Kidney (tissue), 13 donors: ENCODE measurements at regions not wholly inside any gene's neighbourhood (a gene's known extent, or its start where the extent isn't known, plus 50 kb on each side); places are given as distances from the start of the nearest gene placed in this dataset.

Source experiments
- DNase-seq, 5 donors: peaks; one replicate each; pipeline ENCODE4 v3.0.0-alpha.2; 2013 to 2020
- FAIRE-seq: peaks from 2 replicates; lab custom pipeline; 2012; peaks lifted over from hg19 to GRCh38; lab: Jason Lieb, UNC
- H3K27ac ChIP-seq, 2 donors: one replicate each; pipeline ENCODE4 v1.7.0; 2013; ENCODE audit warnings: low read depth in 2 of 2, low read length in 2 of 2, inconsistent platforms in 1 of 2
- H3K27me3 ChIP-seq: one replicate; pipeline ENCODE4 v1.7.1; 2013; ENCODE audit warnings: low read length, inconsistent platforms; ENCODE audit not compliant: control insufficient read depth, insufficient read depth
- H3K36me3 ChIP-seq, 3 donors: one replicate each; pipeline versions ENCODE4 v1.7.0 to v1.7.1; 2013; ENCODE audit warnings: low read length in 3 of 3, control low read depth in 1 of 3, inconsistent platforms in 1 of 3; ENCODE audit not compliant: insufficient read depth in 3 of 3, control insufficient read depth in 2 of 3
- H3K4me1 ChIP-seq, 3 donors: one replicate each; pipeline versions ENCODE4 v1.7.0 to v1.7.1; 2013; ENCODE audit warnings: low read length in 3 of 3, inconsistent platforms in 1 of 3, low read depth in 1 of 3; ENCODE audit not compliant: control insufficient read depth in 2 of 3, insufficient read depth in 2 of 3
- H3K4me3 ChIP-seq, 3 donors: one replicate each; pipeline versions ENCODE4 v1.7.0 to v1.8.1; 2013; ENCODE audit warnings: low read length in 3 of 3, control low read depth in 1 of 3, inconsistent platforms in 1 of 3
- H3K9ac ChIP-seq, 3 donors: one replicate each; pipeline versions ENCODE4 v1.7.0 to v1.7.1; 2013; ENCODE audit warnings: low read length in 3 of 3, control low read depth in 1 of 3, inconsistent platforms in 1 of 3
- H3K9me3 ChIP-seq, 3 donors: one replicate each; pipeline versions ENCODE4 v1.7.0 to v1.7.1; 2013; ENCODE audit warnings: low read length in 3 of 3, control low read depth in 1 of 3, inconsistent platforms in 1 of 3; ENCODE audit not compliant: control insufficient read depth in 2 of 3, insufficient read depth in 1 of 3
- CTCF ChIP-seq: IDR thresholded peaks from 3 replicates; pipeline ENCODE4 v1.5.1; 2012; ENCODE audit warnings: mild to moderate bottlenecking, moderate library complexity, borderline replicate concordance; ENCODE audit not compliant: insufficient read depth; ENCODE audit errors: extremely low read depth
- intact Hi-C: fragments of 100-400 bp; cut with DNase I; formaldehyde crosslinking; loops from one replicate; pipeline ENCODE4 v1.11.1; 2022
- donor health status: control.
- donor health status: control.
- donor health status: control.
- donor health status: control.
- donor health status: control.
- donor health status: DM: yes; HTN: yes; CAD: no.
- donor health status: Normal renal cell carcinoma (clear cell type).

DNA sequence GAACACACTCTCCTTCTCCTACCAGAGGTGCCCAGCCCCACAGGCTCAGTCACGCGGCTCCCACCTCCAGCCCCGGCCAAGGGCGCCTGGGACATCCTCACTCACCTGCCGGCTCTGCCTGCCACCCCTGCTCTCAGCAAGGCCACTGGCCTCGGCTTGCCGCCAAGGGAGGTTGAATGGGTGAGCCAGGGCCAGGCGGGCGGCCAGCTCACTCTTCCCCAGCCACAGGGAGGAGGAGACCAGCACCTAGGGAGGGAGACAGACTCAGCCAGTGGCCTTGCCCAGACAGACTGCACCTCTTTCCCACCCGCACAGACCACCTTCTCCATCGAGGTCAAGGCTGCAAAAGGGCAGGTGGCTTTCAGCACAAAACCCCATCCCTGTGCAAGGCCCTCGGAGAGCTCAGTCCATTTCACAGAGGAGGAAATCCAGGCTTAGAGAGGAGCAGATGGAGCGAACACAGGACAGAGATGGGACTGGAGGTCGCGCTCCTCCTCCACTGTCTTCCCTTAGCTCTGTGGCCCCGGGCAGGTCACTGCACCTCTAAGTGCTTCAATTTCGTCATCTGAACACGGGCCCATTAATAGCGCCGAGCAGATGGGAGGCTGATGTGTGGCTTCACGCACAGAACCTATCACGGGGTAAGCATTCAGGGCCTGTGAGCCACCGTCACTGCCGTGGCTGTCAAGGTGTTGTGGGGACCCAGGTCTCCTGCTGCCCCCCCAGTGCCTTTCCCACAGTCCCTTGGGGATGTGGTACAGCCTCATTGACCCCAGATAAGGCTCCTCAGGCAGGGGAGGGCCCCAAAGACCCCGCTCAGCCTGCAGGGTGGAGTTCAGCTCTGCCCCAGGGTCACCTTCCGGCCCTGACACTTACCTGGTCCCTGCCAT is 56.1 kb downstream of the RMI2 start:
- intact Hi-C loops: loop anchor here (10.0 kb wide), 1 partner anchor 123 kb away; a partner anchor contains a TSS
- no peak for FAIRE-seq
- Histone ChIP-seq H3K36me3 (no peaks in the 10 kb centered on the region), H3K27me3 (no peaks in the 10 kb centered on the region), H3K9me3 (no peaks in the 10 kb centered on the region), H3K4me1 (peaks cover 0 to 3% (median 0%) of the 10 kb centered on the region in 3 donors), H3K4me3 (no peak overlapping the region), H3K9ac (no peak overlapping the region), H3K27ac (peak overlapping the region in 1 of 2 donors; percentile 28)
- peak in 1 of 5 donors; percentile 93 for DNase-seq
- TF ChIP-seq CTCF: no peak

GRCh38 chr16:11402051-11402744 is 56.9 kb downstream of the RMI2 start:
- Histone ChIP-seq H3K4me3 (no peak overlapping the region), H3K36me3 (no peaks in the 10 kb centered on the region), H3K4me1 (peaks cover 0 to 3% (median 0%) of the 10 kb centered on the region in 3 donors), H3K27ac (peak overlapping the region in 1 of 2 donors; percentile 32), H3K27me3 (no peaks in the 10 kb centered on the region), H3K9me3 (no peaks in the 10 kb centered on the region), H3K9ac (no peak overlapping the region)
- intact Hi-C loops: loop anchor here (10.0 kb wide), 1 partner anchor 123 kb away; a partner anchor contains a TSS
- FAIRE-seq (no peak), DNase-seq (peak in 1 of 5 donors; percentile 75)
- TF ChIP-seq CTCF: no peak

GRCh38 chr16:11402745-11403533 is 57.7 kb downstream of the RMI2 start:
- Histone ChIP-seq H3K4me3 (no peak overlapping the region), H3K27me3 (no peaks in the 10 kb centered on the region), H3K4me1 (peaks cover 0 to 3% (median 0%) of the 10 kb centered on the region in 3 donors), H3K27ac (peak overlapping the region in 1 of 2 donors; percentile 32), H3K9ac (no peak overlapping the region), H3K9me3 (no peaks in the 10 kb centered on the region), H3K36me3 (no peaks in the 10 kb centered on the region)
- intact Hi-C loops: loop anchor here (10.0 kb wide), 1 partner anchor 122 kb away; a partner anchor contains a TSS
- DNase-seq (peak in 1 of 5 donors; percentile 48), FAIRE-seq (no peak)
- no peak for TF ChIP-seq CTCF
